ENCODE measurements at regions not wholly inside any gene's neighbourhood (a gene's known extent, or its start where the extent isn't known, plus 50 kb on each side); places are given as distances from the start of the nearest gene placed in this dataset.

DNA sequence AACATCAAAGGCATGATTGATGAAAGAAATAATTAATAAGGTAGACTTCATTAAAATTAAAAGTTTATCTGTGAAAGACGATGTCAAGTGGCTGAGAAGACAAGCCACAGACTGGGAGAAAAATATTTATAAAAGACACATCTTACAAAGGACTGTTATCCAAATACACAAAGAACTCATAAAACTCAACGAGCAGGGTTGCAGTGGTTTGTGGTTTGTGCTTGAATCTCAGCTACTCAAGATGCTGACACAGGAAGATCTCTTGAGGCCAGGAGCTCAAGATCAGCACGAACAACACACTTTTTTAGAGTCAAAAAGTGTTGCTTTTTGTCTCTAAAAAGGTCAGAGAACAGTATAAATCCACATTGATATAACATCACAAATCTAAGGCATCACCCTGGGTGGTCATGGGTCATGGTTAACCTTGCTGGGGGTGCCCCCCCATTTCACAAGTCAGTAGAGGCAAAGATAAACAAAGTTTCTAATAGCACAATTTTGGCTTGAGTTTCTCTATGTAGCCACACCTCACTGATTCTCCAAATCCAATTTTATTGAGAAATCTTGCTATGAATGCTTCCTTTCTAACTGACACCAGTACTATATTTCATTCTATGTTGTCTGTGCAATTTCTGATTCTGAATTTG lies 342.9 kb upstream of the RPS23 start:
- ChIA-PET POLR2A (no interaction called here), CTCF (no interaction called here)
- FAIRE-seq = no peak
- H3K9me3 ChIP-seq = no peaks in the 10 kb centered on the region
- 16% methylated on average over 3 of the region's 3 CpGs for WGBS (ENCODE audit: missing lambda C conversion rate)
- no peak for TF ChIP-seq RARB (CRISPR knock-in tag; IDR thresholded peaks at IDR 0.05)
- H3K4me3 ChIP-seq = no peak overlapping the region
- no peak for ATAC-seq
- H3K27ac ChIP-seq = no peak overlapping the region
- H3K4me1 ChIP-seq = no peaks in the 10 kb centered on the region
- no peak for DNase-seq (ENCODE audit: low read depth in 1 of 2, low spot score in 1 of 2)
- no peak overlapping the region for H3K4me2 ChIP-seq

DNA sequence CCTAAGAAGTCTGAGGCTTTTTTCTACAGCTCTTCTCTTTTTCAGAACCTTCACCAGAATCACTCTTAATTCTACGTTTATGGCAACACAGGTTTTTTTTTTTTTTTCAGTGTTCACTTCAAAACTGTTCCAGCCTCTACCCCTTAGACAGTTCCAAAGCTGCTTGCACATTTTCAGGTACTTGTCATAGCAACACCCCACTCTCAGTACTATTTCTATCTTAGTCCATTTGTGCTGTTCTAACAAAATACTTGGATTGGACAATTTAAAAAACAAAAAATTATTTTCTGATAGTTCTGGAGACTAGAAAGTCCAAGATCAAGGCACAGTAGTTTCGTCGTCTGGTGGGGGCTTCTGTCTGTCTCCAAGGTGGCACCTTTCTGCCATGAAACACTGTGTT lies 340.9 kb upstream of the RPS23 start:
- ChIA-PET CTCF (interaction anchor here (0.6 kb wide), 1 partner anchor 111 kb away, joined by 4 read pairs; no protein-coding TSS in a partner anchor), POLR2A (no interaction called here)
- Histone ChIP-seq H3K27ac (no peak overlapping the region), H3K4me2 (no peak overlapping the region), H3K4me1 (no peaks in the 10 kb centered on the region), H3K9me3 (no peaks in the 10 kb centered on the region), H3K4me3 (no peak overlapping the region)
- TF ChIP-seq KDM1A (IDR thresholded peaks at IDR 0.05; ENCODE audit: low read depth) = no peak
- no peak for TF ChIP-seq RNF2 (IDR thresholded peaks at IDR 0.05; ENCODE audit: borderline replicate concordance, low read depth)
- TF ChIP-seq NR3C1 (IDR thresholded peaks at IDR 0.05) = no peak
- TF ChIP-seq, protein P1, sequence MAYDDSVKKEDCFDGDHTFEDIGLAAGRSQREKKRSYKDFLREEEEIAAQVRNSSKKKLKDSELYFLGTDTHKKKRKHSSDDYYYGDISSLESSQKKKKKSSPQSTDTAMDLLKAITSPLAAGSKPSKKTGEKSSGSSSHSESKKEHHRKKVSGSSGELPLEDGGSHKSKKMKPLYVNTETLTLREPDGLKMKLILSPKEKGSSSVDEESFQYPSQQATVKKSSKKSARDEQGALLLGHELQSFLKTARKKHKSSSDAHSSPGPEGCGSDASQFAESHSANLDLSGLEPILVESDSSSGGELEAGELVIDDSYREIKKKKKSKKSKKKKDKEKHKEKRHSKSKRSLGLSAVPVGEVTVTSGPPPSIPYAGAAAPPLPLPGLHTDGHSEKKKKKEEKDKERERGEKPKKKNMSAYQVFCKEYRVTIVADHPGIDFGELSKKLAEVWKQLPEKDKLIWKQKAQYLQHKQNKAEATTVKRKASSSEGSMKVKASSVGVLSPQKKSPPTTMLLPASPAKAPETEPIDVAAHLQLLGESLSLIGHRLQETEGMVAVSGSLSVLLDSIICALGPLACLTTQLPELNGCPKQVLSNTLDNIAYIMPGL (CRISPR knock-in tag; IDR thresholded peaks at IDR 0.05; ENCODE audit: borderline replicate concordance) = no peak
- no peak for TF ChIP-seq MAFK (IDR thresholded peaks at IDR 0.05; ENCODE audit: partially characterized antibody)
- TF ChIP-seq, protein P2, sequence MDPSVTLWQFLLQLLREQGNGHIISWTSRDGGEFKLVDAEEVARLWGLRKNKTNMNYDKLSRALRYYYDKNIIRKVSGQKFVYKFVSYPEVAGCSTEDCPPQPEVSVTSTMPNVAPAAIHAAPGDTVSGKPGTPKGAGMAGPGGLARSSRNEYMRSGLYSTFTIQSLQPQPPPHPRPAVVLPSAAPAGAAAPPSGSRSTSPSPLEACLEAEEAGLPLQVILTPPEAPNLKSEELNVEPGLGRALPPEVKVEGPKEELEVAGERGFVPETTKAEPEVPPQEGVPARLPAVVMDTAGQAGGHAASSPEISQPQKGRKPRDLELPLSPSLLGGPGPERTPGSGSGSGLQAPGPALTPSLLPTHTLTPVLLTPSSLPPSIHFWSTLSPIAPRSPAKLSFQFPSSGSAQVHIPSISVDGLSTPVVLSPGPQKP (IDR thresholded peaks at IDR 0.05; ENCODE audit: low read depth, low read length) = no peak
- TF ChIP-seq RFX5 (IDR thresholded peaks at IDR 0.05) = no peak
- TF ChIP-seq HEYL (CRISPR knock-in tag; IDR thresholded peaks at IDR 0.05) = no peak
- no peak for TF ChIP-seq EHF (CRISPR knock-in tag; IDR thresholded peaks at IDR 0.05)
- TF ChIP-seq CHD4 (IDR thresholded peaks at IDR 0.05; ENCODE audit: borderline replicate concordance) = no peak
- no peak for TF ChIP-seq ESRRA (IDR thresholded peaks at IDR 0.05; ENCODE audit: borderline replicate concordance, low read length)
- no peak for TF ChIP-seq CBX8 (IDR thresholded peaks at IDR 0.05)
- TF ChIP-seq RCOR1 (IDR thresholded peaks at IDR 0.05; ENCODE audit: low read depth, low read length) = no peak
- no peak for TF ChIP-seq TP53 (CRISPR knock-in tag; IDR thresholded peaks at IDR 0.05)
- TF ChIP-seq ZSCAN20 (CRISPR knock-in tag; IDR thresholded peaks at IDR 0.05) = no peak
- TF ChIP-seq RAD21 (conservative IDR thresholded peaks at IDR 0.05 in 1 of 2, IDR thresholded peaks at IDR 0.05 in 1 of 2) = no peak
- FAIRE-seq (no peak), DNase-seq (ENCODE audit: low read depth in 1 of 2, low spot score in 1 of 2) (no peak), ATAC-seq (no peak)
- WGBS (ENCODE audit: missing lambda C conversion rate) = 12% methylated on average over 3 of the region's 3 CpGs

DNA sequence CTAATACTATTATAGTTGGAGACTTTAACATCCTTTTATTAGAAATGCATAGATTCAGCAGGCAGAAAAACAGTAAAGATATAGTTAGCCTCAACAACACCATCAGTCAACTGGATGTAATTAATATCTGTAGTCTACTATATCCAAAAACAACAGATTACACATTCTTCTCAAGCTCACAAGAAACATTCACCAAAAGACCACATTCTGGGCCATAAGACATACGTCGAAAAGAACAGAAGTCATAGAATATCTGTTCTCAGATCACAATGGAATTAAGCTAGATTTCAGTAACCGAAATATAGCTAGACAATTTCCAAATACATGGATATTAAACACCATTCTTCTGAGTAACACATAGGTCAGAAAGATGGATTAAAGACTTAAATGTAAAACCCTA lies 336.6 kb upstream of the RPS23 start:
- no peak overlapping the region for H3K4me2 ChIP-seq
- ChIA-PET POLR2A (no interaction called here), CTCF (interaction anchor here (1.5 kb wide), 1 partner anchor 11 kb away, joined by 3 read pairs; no protein-coding TSS in a partner anchor)
- ATAC-seq (no peak), FAIRE-seq (no peak), DNase-seq (ENCODE audit: low read depth in 1 of 2, low spot score in 1 of 2) (no peak)
- no peak overlapping the region for H3K4me3 ChIP-seq
- no peaks in the 10 kb centered on the region for H3K4me1 ChIP-seq
- TF ChIP-seq TFCP2L1 (CRISPR knock-in tag; IDR thresholded peaks at IDR 0.05) (no peak), HEYL (CRISPR knock-in tag; IDR thresholded peaks at IDR 0.05) (no peak), RNF2 (IDR thresholded peaks at IDR 0.05; ENCODE audit: borderline replicate concordance, low read depth) (no peak), CBX8 (IDR thresholded peaks at IDR 0.05) (no peak), RARB (CRISPR knock-in tag; IDR thresholded peaks at IDR 0.05) (no peak), NPAS2 (CRISPR knock-in tag; IDR thresholded peaks at IDR 0.05; ENCODE audit: borderline replicate concordance) (no peak), POLR2AphosphoS2 (conservative IDR thresholded peaks at IDR 0.05; ENCODE audit: low read length) (no peak), ZNF302 (CRISPR knock-in tag; IDR thresholded peaks at IDR 0.05) (no peak), KDM5A (IDR thresholded peaks at IDR 0.05) (no peak), CBX2 (IDR thresholded peaks at IDR 0.05; ENCODE audit: borderline replicate concordance, low read depth) (no peak)
- TF ChIP-seq, protein P3, sequence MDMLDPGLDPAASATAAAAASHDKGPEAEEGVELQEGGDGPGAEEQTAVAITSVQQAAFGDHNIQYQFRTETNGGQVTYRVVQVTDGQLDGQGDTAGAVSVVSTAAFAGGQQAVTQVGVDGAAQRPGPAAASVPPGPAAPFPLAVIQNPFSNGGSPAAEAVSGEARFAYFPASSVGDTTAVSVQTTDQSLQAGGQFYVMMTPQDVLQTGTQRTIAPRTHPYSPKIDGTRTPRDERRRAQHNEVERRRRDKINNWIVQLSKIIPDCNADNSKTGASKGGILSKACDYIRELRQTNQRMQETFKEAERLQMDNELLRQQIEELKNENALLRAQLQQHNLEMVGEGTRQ (IDR thresholded peaks at IDR 0.05) = no peak
- TF ChIP-seq, protein P4, sequence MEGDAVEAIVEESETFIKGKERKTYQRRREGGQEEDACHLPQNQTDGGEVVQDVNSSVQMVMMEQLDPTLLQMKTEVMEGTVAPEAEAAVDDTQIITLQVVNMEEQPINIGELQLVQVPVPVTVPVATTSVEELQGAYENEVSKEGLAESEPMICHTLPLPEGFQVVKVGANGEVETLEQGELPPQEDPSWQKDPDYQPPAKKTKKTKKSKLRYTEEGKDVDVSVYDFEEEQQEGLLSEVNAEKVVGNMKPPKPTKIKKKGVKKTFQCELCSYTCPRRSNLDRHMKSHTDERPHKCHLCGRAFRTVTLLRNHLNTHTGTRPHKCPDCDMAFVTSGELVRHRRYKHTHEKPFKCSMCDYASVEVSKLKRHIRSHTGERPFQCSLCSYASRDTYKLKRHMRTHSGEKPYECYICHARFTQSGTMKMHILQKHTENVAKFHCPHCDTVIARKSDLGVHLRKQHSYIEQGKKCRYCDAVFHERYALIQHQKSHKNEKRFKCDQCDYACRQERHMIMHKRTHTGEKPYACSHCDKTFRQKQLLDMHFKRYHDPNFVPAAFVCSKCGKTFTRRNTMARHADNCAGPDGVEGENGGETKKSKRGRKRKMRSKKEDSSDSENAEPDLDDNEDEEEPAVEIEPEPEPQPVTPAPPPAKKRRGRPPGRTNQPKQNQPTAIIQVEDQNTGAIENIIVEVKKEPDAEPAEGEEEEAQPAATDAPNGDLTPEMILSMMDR (IDR thresholded peaks at IDR 0.05) = no peak
- 17% methylated on average over 3 of the region's 3 CpGs for WGBS (ENCODE audit: missing lambda C conversion rate)
- H3K27ac ChIP-seq = no peak overlapping the region
- H3K9me3 ChIP-seq = no peaks in the 10 kb centered on the region
